Inferior parietal cortex (tissue), 1 donor: ENCODE measurements at regions not wholly inside any gene's neighbourhood (a gene's known extent, or its start where the extent isn't known, plus 50 kb on each side); places are given as distances from the start of the nearest gene placed in this dataset.

Experiments used
- DNase-seq: peaks from one replicate; pipeline ENCODE4 v3.0.0-alpha.2; 2016; ENCODE audit errors: extremely low spot score

DNA sequence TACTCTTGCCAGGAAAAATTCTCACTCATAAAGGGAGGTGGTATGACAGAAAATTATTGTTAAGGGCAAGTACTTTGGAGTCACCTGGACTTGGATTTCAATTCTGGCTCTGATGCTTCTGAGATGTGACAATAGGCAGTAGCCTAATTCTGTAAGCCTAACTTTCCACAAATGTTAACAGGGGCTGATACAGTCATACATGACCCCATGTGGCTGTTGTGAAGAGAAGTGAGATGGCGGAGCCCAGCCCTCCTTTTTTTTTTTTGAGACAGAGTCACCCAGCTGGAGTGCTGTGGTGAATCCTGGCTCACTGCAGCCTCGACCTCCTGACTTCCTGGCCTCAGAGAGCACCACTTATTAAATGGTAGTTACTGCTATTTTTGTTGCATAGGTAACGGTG is 54.4 kb upstream of the IRF2 start:
- no peak for DNase-seq

DNA sequence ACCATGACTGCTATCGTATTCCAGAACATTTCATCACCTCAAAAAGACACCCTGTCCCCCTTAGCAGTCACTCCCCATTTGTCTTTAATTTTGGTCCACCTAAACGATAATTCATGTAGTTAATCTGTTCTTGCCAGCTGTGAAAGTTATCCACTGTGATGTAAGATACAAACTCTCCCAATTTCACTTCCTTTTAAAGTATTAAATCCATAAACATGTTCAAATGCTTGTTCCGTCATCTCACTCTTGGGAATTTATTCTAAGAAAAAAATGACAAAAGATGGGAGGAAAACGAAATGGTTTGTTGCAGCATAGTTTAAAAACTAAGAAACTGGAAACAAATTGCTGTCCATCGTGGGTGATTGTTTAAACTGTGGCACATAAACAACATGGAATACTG is 53.7 kb upstream of the IRF2 start:
- DNase-seq: no peak

DNA sequence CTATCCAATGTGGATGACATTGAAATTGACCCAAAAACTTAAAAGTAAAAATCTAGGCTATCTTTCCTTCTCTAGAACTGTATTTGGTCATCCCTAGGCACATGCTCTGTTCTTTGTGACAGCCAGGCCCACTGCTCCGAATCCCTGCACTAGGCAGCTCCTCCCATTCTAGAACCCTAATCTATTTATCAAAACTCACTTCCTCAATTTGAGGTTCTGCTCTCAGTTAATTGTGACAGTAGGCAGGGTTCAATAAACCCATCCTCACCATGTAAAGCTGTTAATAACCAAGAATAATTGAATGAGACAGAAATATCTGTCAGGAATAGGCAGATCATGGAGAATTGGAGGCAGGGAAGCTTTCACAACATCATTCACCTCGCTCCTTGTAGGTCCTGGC is 51.9 kb upstream of the IRF2 start:
- DNase-seq: no peak
